ENCODE measurements at regions not wholly inside any gene's neighbourhood (a gene's known extent, or its start where the extent isn't known, plus 50 kb on each side); places are given as distances from the start of the nearest gene placed in this dataset.
"Not testable (repeated sequence)": the region's sequence is repeated elsewhere in the genome, so short reads cannot be mapped to it uniquely, and the experiment has no call there.

- H2AFZ ChIP-seq (replicated peaks), result no peak overlapping the region
- peak; percentile 17 for DNase-seq (ENCODE audit: low spot score)
- no peaks in the 10 kb centered on the region for H3K36me3 ChIP-seq
- H3K27ac ChIP-seq, result no peak overlapping the region
- no peaks in the 10 kb centered on the region for H3K9me3 ChIP-seq (ENCODE audit: low read depth)
- no peaks in the 10 kb centered on the region for H3K36me3 Mint-ChIP-seq
- H3K4me1 Mint-ChIP-seq, result no peaks in the 10 kb centered on the region
- no peaks in the 10 kb centered on the region for H4K20me1 ChIP-seq (ENCODE audit: low read depth)
- no peak overlapping the region for H3K9ac ChIP-seq
- no peak overlapping the region for H3K4me3 Mint-ChIP-seq
- H3K9me3 Mint-ChIP-seq, result peaks cover 4% of the 10 kb centered on the region
- TF ChIP-seq EZH2 (IDR thresholded peaks at IDR 0.05) (no peak), EZH2phosphoT487 (IDR thresholded peaks at IDR 0.05) (no peak), CTCF (IDR thresholded peaks at IDR 0.05) (no peak)
- H3K79me2 ChIP-seq (ENCODE audit: low read depth), result no peaks in the 10 kb centered on the region
- H3K4me1 ChIP-seq, result peaks cover 7% of the 10 kb centered on the region
- H3K27me3 Mint-ChIP-seq (ENCODE audit: insufficient read depth, low read depth), result peaks cover 8% of the 10 kb centered on the region
- no peak overlapping the region for H3K4me2 ChIP-seq
- peaks cover 39% of the 10 kb centered on the region for H3K27me3 ChIP-seq
- H3F3A ChIP-seq (ENCODE audit: low read depth), result no peaks in the 10 kb centered on the region
- H3K27ac Mint-ChIP-seq, result no peak overlapping the region
- no peak overlapping the region for H3K4me3 ChIP-seq
Measured at GRCh38 chr5:12669326-12669725, 765.1 kb upstream of the CTNND2 start.

DNA sequence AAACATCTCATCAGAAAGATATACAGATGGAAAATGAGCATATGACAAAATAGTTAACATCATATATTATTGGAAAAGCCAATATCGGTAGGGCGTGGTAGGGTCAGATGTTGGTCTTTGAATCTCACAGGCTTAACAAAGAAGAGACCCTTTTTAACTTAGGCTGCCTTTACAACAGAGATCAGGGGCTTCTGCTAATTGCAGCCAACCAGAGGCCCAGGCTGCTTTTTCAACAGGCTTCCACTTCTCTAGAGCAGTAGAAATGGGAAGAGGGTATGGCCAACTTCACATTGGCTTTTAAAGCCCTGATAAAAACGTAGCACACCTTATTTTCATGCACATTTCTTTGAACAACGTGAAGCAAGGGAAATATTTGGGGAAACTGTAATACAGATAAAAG is 764.3 kb upstream of the CTNND2 start:
- no peak overlapping the region for H3K9ac ChIP-seq
- peaks cover 39% of the 10 kb centered on the region for H3K27me3 ChIP-seq
- H3F3A ChIP-seq (ENCODE audit: low read depth), result no peaks in the 10 kb centered on the region
- H3K4me1 ChIP-seq, result peaks cover 7% of the 10 kb centered on the region
- Mint-ChIP-seq H3K27me3 (ENCODE audit: insufficient read depth, low read depth) (peaks cover 8% of the 10 kb centered on the region), H3K4me3 (no peak overlapping the region), H3K9me3 (peaks cover 4% of the 10 kb centered on the region), H3K4me1 (no peaks in the 10 kb centered on the region), H3K36me3 (no peaks in the 10 kb centered on the region), H3K27ac (no peak overlapping the region)
- no peaks in the 10 kb centered on the region for H3K36me3 ChIP-seq
- H2AFZ ChIP-seq (replicated peaks), result no peak overlapping the region
- H3K9me3 ChIP-seq (ENCODE audit: low read depth), result no peaks in the 10 kb centered on the region
- no peak overlapping the region for H3K4me3 ChIP-seq
- TF ChIP-seq EZH2 (IDR thresholded peaks at IDR 0.05) (no peak), CTCF (IDR thresholded peaks at IDR 0.05) (no peak), EZH2phosphoT487 (IDR thresholded peaks at IDR 0.05) (no peak)
- no peaks in the 10 kb centered on the region for H4K20me1 ChIP-seq (ENCODE audit: low read depth)
- DNase-seq (ENCODE audit: low spot score), result peak; percentile 7
- no peak overlapping the region for H3K27ac ChIP-seq
- H3K79me2 ChIP-seq (ENCODE audit: low read depth), result no peaks in the 10 kb centered on the region
- H3K4me2 ChIP-seq, result no peak overlapping the region

DNA sequence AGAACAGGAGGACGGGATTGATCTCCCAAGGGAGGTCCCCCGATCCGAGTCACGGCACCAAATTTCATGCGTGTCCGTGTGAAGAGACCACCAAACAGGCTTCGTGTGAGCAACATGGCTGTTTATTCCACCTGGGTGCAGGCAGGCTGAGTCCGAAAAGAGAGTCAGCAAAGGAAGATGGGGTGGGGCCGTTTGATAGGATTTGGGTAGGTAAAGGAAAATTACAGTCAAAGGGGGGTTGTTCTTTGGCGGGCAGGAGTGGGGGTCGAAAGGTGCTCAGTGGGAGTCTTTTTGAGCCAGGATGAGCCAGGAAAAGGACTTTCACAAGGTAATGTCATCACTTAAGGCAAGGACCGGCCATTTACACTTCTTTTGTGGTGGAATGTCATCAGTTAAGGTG is 763.6 kb upstream of the CTNND2 start:
- H3K9ac ChIP-seq; H3F3A ChIP-seq (ENCODE audit: low read depth); H3K4me1 Mint-ChIP-seq; H3K4me1 ChIP-seq; H4K20me1 ChIP-seq (ENCODE audit: low read depth); H3K4me3 ChIP-seq; H3K36me3 ChIP-seq; H3K27me3 Mint-ChIP-seq (ENCODE audit: insufficient read depth, low read depth); DNase-seq (ENCODE audit: low spot score); H3K27ac Mint-ChIP-seq; H3K4me3 Mint-ChIP-seq; H3K27ac ChIP-seq; H3K9me3 Mint-ChIP-seq; H3K9me3 ChIP-seq (ENCODE audit: low read depth); H3K79me2 ChIP-seq (ENCODE audit: low read depth); H3K36me3 Mint-ChIP-seq: not testable (repeated sequence)
- peak overlapping the region; percentile 4 for H3K4me2 ChIP-seq
- peaks cover 39% of the 10 kb centered on the region for H3K27me3 ChIP-seq
- H2AFZ ChIP-seq (replicated peaks), result peak overlapping the region; percentile 40

- peaks cover 39% of the 10 kb centered on the region for H3K27me3 ChIP-seq
- DNase-seq (ENCODE audit: low spot score); H3K4me1 Mint-ChIP-seq; H3K9me3 Mint-ChIP-seq; H3K4me1 ChIP-seq; H2AFZ ChIP-seq (replicated peaks); H3K36me3 ChIP-seq; H3K27ac Mint-ChIP-seq; H4K20me1 ChIP-seq (ENCODE audit: low read depth); H3K27me3 Mint-ChIP-seq (ENCODE audit: insufficient read depth, low read depth); H3K27ac ChIP-seq; H3K36me3 Mint-ChIP-seq; H3F3A ChIP-seq (ENCODE audit: low read depth); H3K79me2 ChIP-seq (ENCODE audit: low read depth); H3K4me3 ChIP-seq; H3K4me2 ChIP-seq; H3K9ac ChIP-seq; H3K9me3 ChIP-seq (ENCODE audit: low read depth); H3K4me3 Mint-ChIP-seq: not testable (repeated sequence)
Measured at GRCh38 chr5:12665772-12666171, 761.5 kb upstream of the CTNND2 start.
